Neural cell (in vitro differentiated cells): ENCODE measurements at regions not wholly inside any gene's neighbourhood (a gene's known extent, or its start where the extent isn't known, plus 50 kb on each side); places are given as distances from the start of the nearest gene placed in this dataset.
A peak's percentile ranks its signal among the peaks of the same experiment; 100 is the strongest.

Source experiments
- H2AFZ ChIP-seq: fragments of 200-600, 300-800 bp; sonication (generic), shearing (Covaris generic); 2 replicates; pipeline ENCODE4 v1.6.0; 2014; ENCODE audit warnings: low read depth, mild to moderate bottlenecking, antibody characterized with exemption, low read length, moderate library complexity
- H3F3A ChIP-seq: fragments of 200-600 bp; shearing (Covaris generic); 2 replicates; pipeline ENCODE4 v1.6.1; 2016; ENCODE audit warnings: mild to moderate bottlenecking, moderate library complexity, mixed read lengths, antibody characterized with exemption, low read length; ENCODE audit not compliant: insufficient read depth, poor library complexity, severe bottlenecking
- H3K27ac ChIP-seq: fragments of 200-600, 300-800 bp; sonication (generic), shearing (Covaris generic); 2 replicates; pipeline ENCODE4 v1.5.1; 2014; ENCODE audit warnings: mild to moderate bottlenecking, low read length, moderate library complexity
- H3K27me3 ChIP-seq: fragments of 300-800, 200-600 bp; sonication (generic), shearing (Covaris generic); 2 replicates; pipeline ENCODE4 v1.6.0; 2014; ENCODE audit warnings: mild to moderate bottlenecking, low read depth, low read length, moderate library complexity; ENCODE audit not compliant: insufficient read depth
- H3K36me3 ChIP-seq: fragments of 300-800, 200-600 bp; sonication (generic), shearing (Covaris generic); 2 replicates; pipeline ENCODE4 v1.5.1; 2014; ENCODE audit warnings: mild to moderate bottlenecking, antibody characterized with exemption, low read length, moderate library complexity; ENCODE audit not compliant: insufficient read depth
- H3K4me2 ChIP-seq: fragments of 300-800, 200-600 bp; sonication (generic), shearing (Covaris generic); 2 replicates; pipeline ENCODE4 v1.6.0; 2014; ENCODE audit warnings: mild to moderate bottlenecking, low read length
- H3K4me3 ChIP-seq: fragments of 300-800, 200-600 bp; sonication (generic), shearing (Covaris generic); 2 replicates; pipeline ENCODE4 v1.5.1; 2014; ENCODE audit warnings: mild to moderate bottlenecking, low read length, moderate library complexity
- H3K79me2 ChIP-seq: fragments of 200-600 bp; shearing (Covaris generic); replicated peaks from 2 replicates; pipeline ENCODE4 v1.6.0; 2014; ENCODE audit warnings: mild to moderate bottlenecking, low read length, moderate library complexity; ENCODE audit not compliant: insufficient read depth
- H3K9ac ChIP-seq: fragments of 300-800, 200-600 bp; sonication (generic), shearing (Covaris generic); 2 replicates; pipeline ENCODE4 v1.6.1; 2016; ENCODE audit warnings: mild to moderate bottlenecking, low read length, mixed read lengths
- H3K9me2 ChIP-seq: fragments of 200-600 bp; shearing (Covaris generic); 2 replicates; pipeline ENCODE4 v1.6.1; 2016; ENCODE audit warnings: mild to moderate bottlenecking, low read length, mixed read lengths; ENCODE audit not compliant: insufficient read depth
- H3K9me3 ChIP-seq: fragments of 200-600, 300-800 bp; sonication (generic), shearing (Covaris generic); 2 replicates; pipeline ENCODE4 v1.6.1; 2016; ENCODE audit warnings: mild to moderate bottlenecking, mixed run types, low read length, moderate library complexity, mixed read lengths
- H4K20me1 ChIP-seq: fragments of 200-600 bp; shearing (Covaris generic); 2 replicates; pipeline ENCODE4 v1.6.1; 2016; ENCODE audit warnings: mild to moderate bottlenecking, mixed run types; ENCODE audit not compliant: insufficient read depth
- EP300 ChIP-seq: fragments of 450-650 bp; conservative IDR thresholded peaks from 2 replicates; pipeline ENCODE4 v1.6.1; 2014; ENCODE audit warnings: antibody characterized with exemption, mild to moderate bottlenecking, moderate library complexity; ENCODE audit not compliant: poor library complexity, severe bottlenecking
- EZH2 ChIP-seq: fragments of 200-600, 300-800 bp; shearing (Covaris generic), sonication (generic); IDR thresholded peaks from 2 replicates; pipeline ENCODE4 v1.6.1; 2014; ENCODE audit warnings: antibody characterized with exemption, low read length, borderline replicate concordance, mild to moderate bottlenecking; ENCODE audit not compliant: insufficient read depth, poor library complexity, severe bottlenecking
- MXI1 ChIP-seq: fragments of 450-650 bp; conservative IDR thresholded peaks from 2 replicates; pipeline ENCODE4 v1.6.1; 2014; ENCODE audit warnings: antibody characterized with exemption, mild to moderate bottlenecking; ENCODE audit not compliant: poor library complexity, severe bottlenecking
- POLR2AphosphoS5 ChIP-seq: IDR thresholded peaks from 2 replicates; pipeline ENCODE4 v1.6.1; 2012
- RAD21 ChIP-seq: fragments of 450-650 bp; conservative IDR thresholded peaks from 2 replicates; pipeline ENCODE4 v1.6.1; 2014; ENCODE audit warnings: antibody characterized with exemption, mild to moderate bottlenecking, moderate library complexity
- TAF1 ChIP-seq: IDR thresholded peaks from 2 replicates; pipeline ENCODE4 v1.6.1; 2012; ENCODE audit warnings: low read depth
- TF ChIP-seq, protein P1 (sequence below): IDR thresholded peaks from 2 replicates; pipeline ENCODE4 v1.6.1; 2012; ENCODE audit warnings: borderline replicate concordance
- TF ChIP-seq, protein P2 (sequence below): fragments of 450-650 bp; IDR thresholded peaks from 2 replicates; pipeline ENCODE4 v1.5.1; 2014; ENCODE audit warnings: antibody characterized with exemption, mild to moderate bottlenecking, moderate library complexity; ENCODE audit not compliant: poor library complexity, severe bottlenecking

DNA sequence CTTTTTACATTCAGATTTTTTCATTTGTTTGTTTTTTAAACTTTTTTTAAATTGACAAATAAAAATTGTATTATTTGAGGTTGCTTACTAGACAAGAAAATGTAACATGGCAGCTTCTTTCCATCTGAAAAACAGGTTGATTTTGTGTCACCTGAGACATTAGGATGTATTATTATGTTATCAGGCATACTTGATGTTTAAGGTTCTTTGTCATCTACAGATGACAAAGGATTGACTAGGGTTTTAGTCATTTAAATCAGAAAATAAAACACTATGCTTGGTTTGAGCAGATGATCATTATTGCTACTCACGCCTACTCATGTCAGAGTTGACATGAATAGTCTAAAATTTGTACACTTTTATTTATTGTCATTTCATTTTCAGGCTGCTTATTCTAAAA is 1494.5 kb downstream of the SLITRK5 start:
- H3F3A ChIP-seq = no peaks in the 10 kb centered on the region

DNA sequence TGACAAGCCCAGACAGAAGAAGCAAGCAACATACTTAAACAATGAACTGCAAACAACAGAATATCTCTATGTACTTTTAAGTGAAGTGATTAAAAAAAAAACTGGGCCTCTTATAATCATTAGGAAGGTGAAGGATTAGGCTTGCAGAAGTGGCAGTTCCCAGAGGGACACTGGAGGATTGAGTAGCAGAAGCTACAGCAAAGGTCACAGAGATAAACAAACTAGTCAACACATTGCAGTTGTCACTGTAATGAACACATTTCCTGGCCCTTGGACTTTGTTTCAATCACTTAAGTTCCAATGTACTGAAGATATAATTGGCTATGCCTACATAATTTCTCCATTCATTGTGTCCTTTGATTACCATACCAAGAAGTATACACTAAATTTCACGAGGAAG is 1498.8 kb downstream of the SLITRK5 start:
- no peaks in the 10 kb centered on the region for H3K27me3 ChIP-seq
- no peaks in the 10 kb centered on the region for H3K9me3 ChIP-seq
- no peak overlapping the region for H3K9ac ChIP-seq
- no peak overlapping the region for H3K27ac ChIP-seq
- no peaks in the 10 kb centered on the region for H3K79me2 ChIP-seq
- no peaks in the 10 kb centered on the region for H3F3A ChIP-seq
- TF ChIP-seq, protein P1, sequence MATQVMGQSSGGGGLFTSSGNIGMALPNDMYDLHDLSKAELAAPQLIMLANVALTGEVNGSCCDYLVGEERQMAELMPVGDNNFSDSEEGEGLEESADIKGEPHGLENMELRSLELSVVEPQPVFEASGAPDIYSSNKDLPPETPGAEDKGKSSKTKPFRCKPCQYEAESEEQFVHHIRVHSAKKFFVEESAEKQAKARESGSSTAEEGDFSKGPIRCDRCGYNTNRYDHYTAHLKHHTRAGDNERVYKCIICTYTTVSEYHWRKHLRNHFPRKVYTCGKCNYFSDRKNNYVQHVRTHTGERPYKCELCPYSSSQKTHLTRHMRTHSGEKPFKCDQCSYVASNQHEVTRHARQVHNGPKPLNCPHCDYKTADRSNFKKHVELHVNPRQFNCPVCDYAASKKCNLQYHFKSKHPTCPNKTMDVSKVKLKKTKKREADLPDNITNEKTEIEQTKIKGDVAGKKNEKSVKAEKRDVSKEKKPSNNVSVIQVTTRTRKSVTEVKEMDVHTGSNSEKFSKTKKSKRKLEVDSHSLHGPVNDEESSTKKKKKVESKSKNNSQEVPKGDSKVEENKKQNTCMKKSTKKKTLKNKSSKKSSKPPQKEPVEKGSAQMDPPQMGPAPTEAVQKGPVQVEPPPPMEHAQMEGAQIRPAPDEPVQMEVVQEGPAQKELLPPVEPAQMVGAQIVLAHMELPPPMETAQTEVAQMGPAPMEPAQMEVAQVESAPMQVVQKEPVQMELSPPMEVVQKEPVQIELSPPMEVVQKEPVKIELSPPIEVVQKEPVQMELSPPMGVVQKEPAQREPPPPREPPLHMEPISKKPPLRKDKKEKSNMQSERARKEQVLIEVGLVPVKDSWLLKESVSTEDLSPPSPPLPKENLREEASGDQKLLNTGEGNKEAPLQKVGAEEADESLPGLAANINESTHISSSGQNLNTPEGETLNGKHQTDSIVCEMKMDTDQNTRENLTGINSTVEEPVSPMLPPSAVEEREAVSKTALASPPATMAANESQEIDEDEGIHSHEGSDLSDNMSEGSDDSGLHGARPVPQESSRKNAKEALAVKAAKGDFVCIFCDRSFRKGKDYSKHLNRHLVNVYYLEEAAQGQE = no peak
- no peak for TF ChIP-seq MXI1
- TF ChIP-seq TAF1 = no peak
- TF ChIP-seq RAD21 = no peak
- no peak overlapping the region for H3K4me2 ChIP-seq
- H4K20me1 ChIP-seq = no peaks in the 10 kb centered on the region
- H3K36me3 ChIP-seq = no peaks in the 10 kb centered on the region
- no peaks in the 10 kb centered on the region for H3K9me2 ChIP-seq
- no peak overlapping the region for H2AFZ ChIP-seq
- no peak overlapping the region for H3K4me3 ChIP-seq

More for the DNA sequence above, 1494.5 kb downstream of the SLITRK5 start:
- Histone ChIP-seq H2AFZ (no peak overlapping the region), H3K79me2 (no peaks in the 10 kb centered on the region), H3K4me2 (no peak overlapping the region), H4K20me1 (no peaks in the 10 kb centered on the region), H3K9me2 (no peaks in the 10 kb centered on the region), H3K27me3 (no peaks in the 10 kb centered on the region), H3K4me3 (no peak overlapping the region), H3K36me3 (no peaks in the 10 kb centered on the region), H3K27ac (no peak overlapping the region), H3K9me3 (no peaks in the 10 kb centered on the region), H3K9ac (no peak overlapping the region)
- TF ChIP-seq TAF1 (no peak), EP300 (peak; percentile 99), POLR2AphosphoS5 (peak; percentile 95), EZH2 (no peak), MXI1 (no peak)
- TF ChIP-seq, protein P1 = no peak
- TF ChIP-seq, protein P2, sequence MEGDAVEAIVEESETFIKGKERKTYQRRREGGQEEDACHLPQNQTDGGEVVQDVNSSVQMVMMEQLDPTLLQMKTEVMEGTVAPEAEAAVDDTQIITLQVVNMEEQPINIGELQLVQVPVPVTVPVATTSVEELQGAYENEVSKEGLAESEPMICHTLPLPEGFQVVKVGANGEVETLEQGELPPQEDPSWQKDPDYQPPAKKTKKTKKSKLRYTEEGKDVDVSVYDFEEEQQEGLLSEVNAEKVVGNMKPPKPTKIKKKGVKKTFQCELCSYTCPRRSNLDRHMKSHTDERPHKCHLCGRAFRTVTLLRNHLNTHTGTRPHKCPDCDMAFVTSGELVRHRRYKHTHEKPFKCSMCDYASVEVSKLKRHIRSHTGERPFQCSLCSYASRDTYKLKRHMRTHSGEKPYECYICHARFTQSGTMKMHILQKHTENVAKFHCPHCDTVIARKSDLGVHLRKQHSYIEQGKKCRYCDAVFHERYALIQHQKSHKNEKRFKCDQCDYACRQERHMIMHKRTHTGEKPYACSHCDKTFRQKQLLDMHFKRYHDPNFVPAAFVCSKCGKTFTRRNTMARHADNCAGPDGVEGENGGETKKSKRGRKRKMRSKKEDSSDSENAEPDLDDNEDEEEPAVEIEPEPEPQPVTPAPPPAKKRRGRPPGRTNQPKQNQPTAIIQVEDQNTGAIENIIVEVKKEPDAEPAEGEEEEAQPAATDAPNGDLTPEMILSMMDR = no peak
